Stomach (tissue), 8 donors: ENCODE measurements at regions not wholly inside any gene's neighbourhood (a gene's known extent, or its start where the extent isn't known, plus 50 kb on each side); places are given as distances from the start of the nearest gene placed in this dataset.

Source experiments
- DNase-seq, 2 donors: peaks; one replicate each; pipeline versions ENCODE4 v3.0.0 to v3.0.0-alpha.2; 2013 to 2019
- H3K27ac ChIP-seq, 5 donors: fragments of 200-600 bp in 4 of 5; sonication (generic) in 4 of 5; one replicate each; pipeline ENCODE4 v1.5.1; 2013 to 2019; ENCODE audit warnings: mild to moderate bottlenecking in 1 of 5, moderate library complexity in 1 of 5
- H3K27me3 ChIP-seq, 3 donors: fragments of 200-600 bp; sonication (generic); one replicate each; pipeline ENCODE4 v1.5.1; 2017 to 2019; ENCODE audit warnings: mixed run types in 1 of 3
- H3K36me3 ChIP-seq, 4 donors: fragments of 200-600 bp; sonication (generic); 1 replicate in 3 of 4; 2 replicates in 1 of 4; pipeline ENCODE4 v1.5.1; 2016 to 2019
- H3K4me1 ChIP-seq, 4 donors: fragments of 200-600 bp; sonication (generic); one replicate each; pipeline ENCODE4 v1.5.1; 2016 to 2019
- H3K4me3 ChIP-seq, 4 donors: fragments of 200-600 bp; sonication (generic) in 3 of 4; one replicate each; pipeline ENCODE4 v1.5.1; 2016 to 2019; ENCODE audit warnings: mild to moderate bottlenecking in 1 of 4
- H3K9me3 ChIP-seq, 4 donors: fragments of 200-600 bp; sonication (generic); one replicate each; pipeline ENCODE4 v1.5.1; 2016 to 2019
- CTCF ChIP-seq, 7 experiments: fragments of 450-650 bp in 4 of 7; fragments of 200-600 bp in 3 of 7; sonication (generic) in 3 of 7; IDR thresholded peaks; one replicate each; pipeline ENCODE4 v1.5.1; 2016 to 2019; ENCODE audit warnings: antibody characterized with exemption in 7 of 7, control low read depth in 2 of 7, mild to moderate bottlenecking in 1 of 7
- EP300 ChIP-seq: sonication (generic); formaldehyde crosslinking; IDR thresholded peaks from one replicate; pipeline ENCODE4 v1.6.1; 2017; ENCODE audit warnings: antibody characterized with exemption
- POLR2A ChIP-seq, 4 donors: fragments of 450-650 bp; IDR thresholded peaks; one replicate each; pipeline ENCODE4 v1.6.1; 2016; ENCODE audit warnings: antibody characterized with exemption in 4 of 4, control low read depth in 2 of 4, mild to moderate bottlenecking in 1 of 4, moderate library complexity in 1 of 4
- POLR2AphosphoS5 ChIP-seq, 3 donors: sonication (generic); formaldehyde crosslinking; IDR thresholded peaks; one replicate each; pipeline ENCODE4 v1.6.1; 2016; ENCODE audit warnings: antibody characterized with exemption in 3 of 3
- WGBS, 5 donors: extraction: QIAGEN DNeasy Blood & Tissue Kit in 3 of 5; methylation state at CpG; one replicate each; pipeline versions ENCODE4 v1.1.5 to v1.1.7; 2013 to 2018; 5-methylcytosine and 5-hydroxymethylcytosine counted together
- intact Hi-C: fragments of 100-400 bp; cut with DNase I; formaldehyde crosslinking; loops from one replicate; pipeline ENCODE4 v1.15.1; 2023; ENCODE audit warnings: low total_unique reads
- donor health status: healthy with polysubstance abuse.
- donor health status: Bipolar disorder and iron deficiency.
- donor health status: healthy.

GRCh38 chr20:50423758-50424157, 86.4 kb upstream of the PTPN1 start:
- no peaks in the 10 kb centered on the region for H3K9me3 ChIP-seq
- peaks cover 25 to 60% (median 41%) of the 10 kb centered on the region in 4 donors for H3K4me1 ChIP-seq
- WGBS, 5 donors: 73 to 86% (median 84%) methylated on average over 6 of the region's 6 CpGs
- H3K4me3 ChIP-seq: no peak overlapping the region
- no peak for DNase-seq
- intact Hi-C loops: no loop called here
- no peaks in the 10 kb centered on the region for H3K27me3 ChIP-seq
- no peaks in the 10 kb centered on the region for H3K36me3 ChIP-seq
- H3K27ac ChIP-seq: peak overlapping the region; percentile 63 to 92 (median 88)
- TF ChIP-seq CTCF (IDR thresholded peaks at IDR 0.05) (no peak), EP300 (no peak), POLR2AphosphoS5 (IDR thresholded peaks at IDR 0.05) (no peak), POLR2A (IDR thresholded peaks at IDR 0.05) (no peak)

GRCh38 chr20:50425076-50425475, 85.1 kb upstream of the PTPN1 start:
- Histone ChIP-seq H3K27ac (peak overlapping the region in 1 of 5 donors; percentile 29), H3K4me1 (peaks cover 21 to 60% (median 39%) of the 10 kb centered on the region in 4 donors), H3K36me3 (no peaks in the 10 kb centered on the region), H3K4me3 (no peak overlapping the region), H3K9me3 (no peaks in the 10 kb centered on the region), H3K27me3 (no peaks in the 10 kb centered on the region)
- 69 to 81% (median 78%) methylated on average over 3 of the region's 3 CpGs for WGBS, 5 donors
- intact Hi-C loops: no loop called here
- TF ChIP-seq EP300 (no peak), CTCF (IDR thresholded peaks at IDR 0.05) (no peak), POLR2AphosphoS5 (IDR thresholded peaks at IDR 0.05) (no peak), POLR2A (IDR thresholded peaks at IDR 0.05) (no peak)
- DNase-seq: no peak

GRCh38 chr20:50426866-50427718, 83.1 kb upstream of the PTPN1 start:
- no peaks in the 10 kb centered on the region for H3K9me3 ChIP-seq
- H3K4me3 ChIP-seq: no peak overlapping the region
- DNase-seq: no peak
- H3K27ac ChIP-seq: peak overlapping the region in 3 of 5 donors; percentile 46 to 52 (median 51)
- peaks cover 21 to 69% (median 47%) of the 10 kb centered on the region in 4 donors for H3K4me1 ChIP-seq
- WGBS, 5 donors: 63 to 79% (median 72%) methylated on average over 6 of the region's 6 CpGs
- no peaks in the 10 kb centered on the region for H3K27me3 ChIP-seq
- no peak for TF ChIP-seq CTCF (IDR thresholded peaks at IDR 0.05)
- no peak for TF ChIP-seq EP300
- TF ChIP-seq POLR2A (IDR thresholded peaks at IDR 0.05): no peak
- no peak for TF ChIP-seq POLR2AphosphoS5 (IDR thresholded peaks at IDR 0.05)
- no peaks in the 10 kb centered on the region for H3K36me3 ChIP-seq
- intact Hi-C loops: no loop called here

- peaks cover 18 to 63% (median 41%) of the 10 kb centered on the region in 4 donors for H3K4me1 ChIP-seq
- H3K27me3 ChIP-seq: no peaks in the 10 kb centered on the region
- peak in 1 of 2 donors; percentile 67 for DNase-seq
- H3K27ac ChIP-seq: peak overlapping the region in 3 of 5 donors; percentile 46 to 52 (median 51)
- H3K36me3 ChIP-seq: no peaks in the 10 kb centered on the region
- 10 to 23% (median 13%) methylated on average over 5 of the region's 5 CpGs for WGBS, 5 donors
- no peaks in the 10 kb centered on the region for H3K9me3 ChIP-seq
- H3K4me3 ChIP-seq: no peak overlapping the region
- intact Hi-C loops: no loop called here
- TF ChIP-seq EP300 (no peak), POLR2AphosphoS5 (IDR thresholded peaks at IDR 0.05) (peak in 1 of 3 donors; percentile 31), CTCF (IDR thresholded peaks at IDR 0.05) (no peak), POLR2A (IDR thresholded peaks at IDR 0.05) (no peak)
Measured at GRCh38 chr20:50427719-50428083, 82.5 kb upstream of the PTPN1 start.
